ENCODE measurements at regions not wholly inside any gene's neighbourhood (a gene's known extent, or its start where the extent isn't known, plus 50 kb on each side); places are given as distances from the start of the nearest gene placed in this dataset.

GRCh38 chr6:156169371-156169770 is 607.8 kb upstream of the ARID1B start:
- Mint-ChIP-seq H3K27me3 (ENCODE audit: unreplicated experiment) (no peaks in the 10 kb centered on the region), H3K27ac (ENCODE audit: unreplicated experiment) (no peak overlapping the region), H3K4me3 (ENCODE audit: low read depth, unreplicated experiment) (no peak overlapping the region), H3K36me3 (ENCODE audit: insufficient read depth, unreplicated experiment) (no peaks in the 10 kb centered on the region), H3K4me1 (ENCODE audit: low read depth, unreplicated experiment) (no peaks in the 10 kb centered on the region), H3K9me3 (ENCODE audit: low read depth, unreplicated experiment) (no peaks in the 10 kb centered on the region)
- TF ChIP-seq, protein P1, sequence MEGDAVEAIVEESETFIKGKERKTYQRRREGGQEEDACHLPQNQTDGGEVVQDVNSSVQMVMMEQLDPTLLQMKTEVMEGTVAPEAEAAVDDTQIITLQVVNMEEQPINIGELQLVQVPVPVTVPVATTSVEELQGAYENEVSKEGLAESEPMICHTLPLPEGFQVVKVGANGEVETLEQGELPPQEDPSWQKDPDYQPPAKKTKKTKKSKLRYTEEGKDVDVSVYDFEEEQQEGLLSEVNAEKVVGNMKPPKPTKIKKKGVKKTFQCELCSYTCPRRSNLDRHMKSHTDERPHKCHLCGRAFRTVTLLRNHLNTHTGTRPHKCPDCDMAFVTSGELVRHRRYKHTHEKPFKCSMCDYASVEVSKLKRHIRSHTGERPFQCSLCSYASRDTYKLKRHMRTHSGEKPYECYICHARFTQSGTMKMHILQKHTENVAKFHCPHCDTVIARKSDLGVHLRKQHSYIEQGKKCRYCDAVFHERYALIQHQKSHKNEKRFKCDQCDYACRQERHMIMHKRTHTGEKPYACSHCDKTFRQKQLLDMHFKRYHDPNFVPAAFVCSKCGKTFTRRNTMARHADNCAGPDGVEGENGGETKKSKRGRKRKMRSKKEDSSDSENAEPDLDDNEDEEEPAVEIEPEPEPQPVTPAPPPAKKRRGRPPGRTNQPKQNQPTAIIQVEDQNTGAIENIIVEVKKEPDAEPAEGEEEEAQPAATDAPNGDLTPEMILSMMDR (IDR thresholded peaks at IDR 0.05; ENCODE audit: unreplicated experiment): no peak
- BruUV-seq (replicated peaks): no TSS peak
- CTCF ChIA-PET: interaction anchor here (0.7 kb wide), 1 partner anchor 18 kb away, joined by 4 read pairs; no protein-coding TSS in a partner anchor
- intact Hi-C loops (cut with micrococcal nuclease; ENCODE audit: unreplicated experiment): no loop called here
- DNase-seq: no peak

- H3K4me3 Mint-ChIP-seq (ENCODE audit: low read depth, unreplicated experiment): no peak overlapping the region
- TF ChIP-seq, protein P1 (IDR thresholded peaks at IDR 0.05; ENCODE audit: unreplicated experiment): no peak
- intact Hi-C loops (cut with micrococcal nuclease; ENCODE audit: unreplicated experiment): no loop called here
- H3K27me3 Mint-ChIP-seq (ENCODE audit: unreplicated experiment): no peaks in the 10 kb centered on the region
- no peak for DNase-seq
- no peaks in the 10 kb centered on the region for H3K36me3 Mint-ChIP-seq (ENCODE audit: insufficient read depth, unreplicated experiment)
- CTCF ChIA-PET: no interaction called here
- no peaks in the 10 kb centered on the region for H3K4me1 Mint-ChIP-seq (ENCODE audit: low read depth, unreplicated experiment)
- no peaks in the 10 kb centered on the region for H3K9me3 Mint-ChIP-seq (ENCODE audit: low read depth, unreplicated experiment)
- H3K27ac Mint-ChIP-seq (ENCODE audit: unreplicated experiment): no peak overlapping the region
- BruUV-seq (replicated peaks): no TSS peak
Measured at GRCh38 chr6:156167625-156168071, 609.5 kb upstream of the ARID1B start.

DNA sequence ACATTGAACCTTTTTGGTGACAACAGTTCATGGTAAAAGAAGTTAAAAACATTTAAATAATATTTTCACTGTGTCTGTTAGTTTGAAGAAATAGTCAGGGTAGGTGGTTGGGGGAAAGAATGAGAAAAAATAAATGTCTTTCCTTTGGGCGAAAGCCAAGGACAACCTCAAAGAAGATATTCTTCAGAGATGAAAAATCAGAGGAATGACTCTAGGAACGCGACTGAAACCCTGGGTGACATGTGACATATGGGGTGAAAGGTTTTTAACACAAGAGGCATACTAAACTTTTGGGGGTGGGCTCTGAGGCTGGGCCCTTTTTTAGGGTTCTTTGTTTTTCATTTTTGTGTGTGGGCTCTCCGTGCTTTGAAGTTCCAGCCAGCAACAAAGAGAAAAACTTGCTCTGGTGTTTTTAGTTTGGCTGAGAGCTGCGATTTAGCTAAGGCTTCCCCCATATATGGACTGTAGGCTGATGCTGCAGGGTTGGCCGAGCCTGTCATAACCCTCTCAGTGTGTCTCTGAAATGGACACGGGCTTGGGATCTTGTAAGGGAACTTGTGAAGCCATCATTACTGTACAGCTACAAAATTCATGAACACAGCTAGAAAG is 610.1 kb upstream of the ARID1B start:
- Mint-ChIP-seq H3K27me3 (ENCODE audit: unreplicated experiment) (no peaks in the 10 kb centered on the region), H3K36me3 (ENCODE audit: insufficient read depth, unreplicated experiment) (no peaks in the 10 kb centered on the region), H3K4me3 (ENCODE audit: low read depth, unreplicated experiment) (no peak overlapping the region), H3K4me1 (ENCODE audit: low read depth, unreplicated experiment) (no peaks in the 10 kb centered on the region), H3K27ac (ENCODE audit: unreplicated experiment) (no peak overlapping the region), H3K9me3 (ENCODE audit: low read depth, unreplicated experiment) (no peaks in the 10 kb centered on the region)
- TF ChIP-seq, protein P1 (IDR thresholded peaks at IDR 0.05; ENCODE audit: unreplicated experiment): no peak
- intact Hi-C loops (cut with micrococcal nuclease; ENCODE audit: unreplicated experiment): no loop called here
- CTCF ChIA-PET: no interaction called here
- no TSS peak for BruUV-seq (replicated peaks)
- DNase-seq: no peak

DNA sequence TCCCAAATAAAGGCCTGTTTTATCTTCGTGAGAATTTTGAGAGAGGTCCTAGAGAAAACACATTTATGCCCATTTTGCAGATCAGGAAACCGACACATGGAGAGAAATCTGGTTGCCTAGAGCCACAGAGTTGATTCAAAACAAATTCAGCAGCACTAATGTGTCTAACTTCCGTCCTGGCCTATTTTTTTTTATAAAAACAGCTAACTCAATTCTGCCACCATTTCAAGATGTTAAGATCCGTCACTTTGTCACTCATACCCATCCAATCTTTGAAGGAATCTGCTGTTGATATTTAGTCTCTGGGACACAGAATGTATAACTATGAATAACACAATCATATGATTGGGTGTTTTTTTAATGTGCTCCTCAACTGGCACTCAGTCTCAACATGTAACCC is 611.1 kb upstream of the ARID1B start:
- Mint-ChIP-seq H3K9me3 (ENCODE audit: low read depth, unreplicated experiment) (no peaks in the 10 kb centered on the region), H3K27me3 (ENCODE audit: unreplicated experiment) (no peaks in the 10 kb centered on the region), H3K36me3 (ENCODE audit: insufficient read depth, unreplicated experiment) (no peaks in the 10 kb centered on the region), H3K4me3 (ENCODE audit: low read depth, unreplicated experiment) (no peak overlapping the region), H3K4me1 (ENCODE audit: low read depth, unreplicated experiment) (no peaks in the 10 kb centered on the region), H3K27ac (ENCODE audit: unreplicated experiment) (no peak overlapping the region)
- BruUV-seq (replicated peaks): no TSS peak
- CTCF ChIA-PET: no interaction called here
- intact Hi-C loops (cut with micrococcal nuclease; ENCODE audit: unreplicated experiment): no loop called here
- TF ChIP-seq, protein P1 (IDR thresholded peaks at IDR 0.05; ENCODE audit: unreplicated experiment): no peak
- no peak for DNase-seq
